Keratinocyte (primary cell): ENCODE measurements at regions not wholly inside any gene's neighbourhood (a gene's known extent, or its start where the extent isn't known, plus 50 kb on each side); places are given as distances from the start of the nearest gene placed in this dataset.

Source experiments
- DNase-seq: peaks from one replicate; pipeline ENCODE4 v3.0.0-alpha.2; 2011; ENCODE audit warnings: low read depth, missing footprints, low spot score
- FAIRE-seq: peaks from 2 replicates; lab custom pipeline; 2011; peaks lifted over from hg19 to GRCh38; lab: Jason Lieb, UNC
- H2AFZ ChIP-seq: 2 replicates; pipeline ENCODE4 v1.6.0; 2012; ENCODE audit warnings: low read length, control low read depth, inconsistent platforms; ENCODE audit not compliant: control insufficient read depth
- H3K27ac ChIP-seq: 2 replicates; pipeline ENCODE4 v1.5.1; 2011; ENCODE audit warnings: low read length; ENCODE audit not compliant: control insufficient read depth, insufficient read depth
- H3K27me3 ChIP-seq: 3 replicates; pipeline ENCODE4 v1.6.0; 2011; ENCODE audit warnings: low read length; ENCODE audit not compliant: control insufficient read depth, insufficient read depth; ENCODE audit errors: extremely low read depth
- H3K36me3 ChIP-seq, 2 experiments: 2 replicates in 1 of 2; 3 replicates in 1 of 2; pipeline ENCODE4 v1.5.1; 2011; ENCODE audit warnings: low read length in 2 of 2, mild to moderate bottlenecking in 1 of 2; ENCODE audit not compliant: control insufficient read depth in 2 of 2, insufficient read depth in 2 of 2; ENCODE audit errors: extremely low read depth in 1 of 2
- H3K4me1 ChIP-seq: 3 replicates; pipeline ENCODE4 v1.5.1; 2011; ENCODE audit warnings: low read length; ENCODE audit not compliant: control insufficient read depth, insufficient read depth; ENCODE audit errors: extremely low read depth
- H3K4me2 ChIP-seq: 3 replicates; pipeline ENCODE4 v1.6.0; 2011; ENCODE audit warnings: low read depth, low read length; ENCODE audit not compliant: control insufficient read depth, insufficient read depth; ENCODE audit errors: extremely low read depth
- H3K4me3 ChIP-seq, 3 experiments: fragments of 200-600 bp in 1 of 3; sonication (generic) in 1 of 3; 2 replicates in 2 of 3; 3 replicates in 1 of 3; pipeline ENCODE4 v1.5.1; 2011 to 2016; ENCODE audit warnings: low read length in 3 of 3, mild to moderate bottlenecking in 3 of 3, control low read depth in 2 of 3, inconsistent platforms in 1 of 3, low read depth in 1 of 3, mixed read lengths in 1 of 3, mixed run types in 1 of 3, moderate library complexity in 1 of 3; ENCODE audit not compliant: control insufficient read depth in 2 of 3, insufficient read depth in 2 of 3; ENCODE audit errors: extremely low read depth in 1 of 3
- H3K79me2 ChIP-seq: 2 replicates; pipeline ENCODE4 v1.6.0; 2012; ENCODE audit warnings: low read length; ENCODE audit not compliant: control insufficient read depth, insufficient read depth
- H3K9ac ChIP-seq: 3 replicates; pipeline ENCODE4 v1.6.0; 2011; ENCODE audit warnings: low read length; ENCODE audit not compliant: control insufficient read depth, insufficient read depth; ENCODE audit errors: extremely low read depth
- H3K9me1 ChIP-seq: 3 replicates; pipeline ENCODE4 v1.6.0; 2011; ENCODE audit warnings: low read length; ENCODE audit not compliant: control insufficient read depth, insufficient read depth; ENCODE audit errors: extremely low read depth
- H3K9me3 ChIP-seq: 2 replicates; pipeline ENCODE4 v1.5.1; 2012; ENCODE audit warnings: low read depth, low read length; ENCODE audit not compliant: control insufficient read depth
- H4K20me1 ChIP-seq: 3 replicates; pipeline ENCODE4 v1.6.0; 2011; ENCODE audit warnings: low read length; ENCODE audit not compliant: control insufficient read depth, insufficient read depth; ENCODE audit errors: extremely low read depth
- EZH2 ChIP-seq: IDR thresholded peaks from one replicate; pipeline ENCODE4 v1.6.1; 2012; ENCODE audit warnings: inconsistent platforms, mild to moderate bottlenecking, low read length, moderate library complexity
- dilution Hi-C: fragments of 300-500 bp; cut with MboI; formaldehyde crosslinking; loops from one replicate; pipeline ENCODE4 v1.7.0; 2020; ENCODE audit warnings: low sequenced_read_pairs; ENCODE audit not compliant: extremely low pct_ligation_motif_present
- TF ChIP-seq, protein P1 (sequence below), 3 experiments: IDR thresholded peaks in 1 of 3; conservative IDR thresholded peaks in 1 of 3; optimal IDR thresholded peaks in 1 of 3; 2 replicates in 2 of 3; 3 replicates in 1 of 3; pipeline versions ENCODE3 to v1.5.1; 2011; ENCODE audit warnings: low read length in 3 of 3, mild to moderate bottlenecking in 3 of 3, moderate library complexity in 2 of 3, control low read depth in 1 of 3, inconsistent platforms in 1 of 3; ENCODE audit not compliant: insufficient read depth in 2 of 3; ENCODE audit errors: extremely low read depth in 1 of 3

DNA sequence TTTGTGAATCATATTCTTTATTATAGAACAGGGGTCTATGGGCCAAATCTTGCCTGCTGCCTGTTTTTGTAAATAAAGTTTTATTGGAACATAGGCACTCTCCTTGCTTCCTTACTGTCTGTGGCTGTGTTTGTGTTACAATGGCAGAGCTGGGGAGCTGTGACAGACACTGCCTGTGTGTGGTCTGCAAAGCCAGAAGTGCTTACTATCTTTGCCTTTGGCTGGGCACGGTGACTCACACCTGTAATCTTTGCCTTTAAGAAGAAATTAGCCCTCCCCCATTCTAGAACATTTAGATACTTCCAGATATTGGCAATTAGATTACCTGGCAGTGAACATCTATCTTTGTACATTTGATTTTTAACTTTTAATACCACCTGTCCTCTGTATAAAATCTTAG is 308.3 kb downstream of the FOXL1 start:
- Histone ChIP-seq H3K4me3 (no peak overlapping the region), H3K4me1 (no peaks in the 10 kb centered on the region), H3K79me2 (no peaks in the 10 kb centered on the region), H3K36me3 (no peaks in the 10 kb centered on the region), H3K9me1 (no peaks in the 10 kb centered on the region), H3K9me3 (no peaks in the 10 kb centered on the region), H4K20me1 (no peaks in the 10 kb centered on the region), H3K9ac (no peak overlapping the region), H2AFZ (no peak overlapping the region), H3K27ac (no peak overlapping the region), H3K4me2 (no peak overlapping the region), H3K27me3 (peaks cover 11% of the 10 kb centered on the region)
- FAIRE-seq (no peak), DNase-seq (no peak)
- dilution Hi-C loops, result no loop called here
- TF ChIP-seq, protein P1, sequence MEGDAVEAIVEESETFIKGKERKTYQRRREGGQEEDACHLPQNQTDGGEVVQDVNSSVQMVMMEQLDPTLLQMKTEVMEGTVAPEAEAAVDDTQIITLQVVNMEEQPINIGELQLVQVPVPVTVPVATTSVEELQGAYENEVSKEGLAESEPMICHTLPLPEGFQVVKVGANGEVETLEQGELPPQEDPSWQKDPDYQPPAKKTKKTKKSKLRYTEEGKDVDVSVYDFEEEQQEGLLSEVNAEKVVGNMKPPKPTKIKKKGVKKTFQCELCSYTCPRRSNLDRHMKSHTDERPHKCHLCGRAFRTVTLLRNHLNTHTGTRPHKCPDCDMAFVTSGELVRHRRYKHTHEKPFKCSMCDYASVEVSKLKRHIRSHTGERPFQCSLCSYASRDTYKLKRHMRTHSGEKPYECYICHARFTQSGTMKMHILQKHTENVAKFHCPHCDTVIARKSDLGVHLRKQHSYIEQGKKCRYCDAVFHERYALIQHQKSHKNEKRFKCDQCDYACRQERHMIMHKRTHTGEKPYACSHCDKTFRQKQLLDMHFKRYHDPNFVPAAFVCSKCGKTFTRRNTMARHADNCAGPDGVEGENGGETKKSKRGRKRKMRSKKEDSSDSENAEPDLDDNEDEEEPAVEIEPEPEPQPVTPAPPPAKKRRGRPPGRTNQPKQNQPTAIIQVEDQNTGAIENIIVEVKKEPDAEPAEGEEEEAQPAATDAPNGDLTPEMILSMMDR (optimal IDR thresholded peaks at IDR 0.05 in 1 of 3, IDR thresholded peaks at IDR 0.05 in 1 of 3, conservative IDR thresholded peaks at IDR 0.05 in 1 of 3; ENCODE audit: extremely low read depth in 1 of 3, insufficient read depth in 2 of 3, low read length in 3 of 3), result no peak
- TF ChIP-seq EZH2, result no peak

DNA sequence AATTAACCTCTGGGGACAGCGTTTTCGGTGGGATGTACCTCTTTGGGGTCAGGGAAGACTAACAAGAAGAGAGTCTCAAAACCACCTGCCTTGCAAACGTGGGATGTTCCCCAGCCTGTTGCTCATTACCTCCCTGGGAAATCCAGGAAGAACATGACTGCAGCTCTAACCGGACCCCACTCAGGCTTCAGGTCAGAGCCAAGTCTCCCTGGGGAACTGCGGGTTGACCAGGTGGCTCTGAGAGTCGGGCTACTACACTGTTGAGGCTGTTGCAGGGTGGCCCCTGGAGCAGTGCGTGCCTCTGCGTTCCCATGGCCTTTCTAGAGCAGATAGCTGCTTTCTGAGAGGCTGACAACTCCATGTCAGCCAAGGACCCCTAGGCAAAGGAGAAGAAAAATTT is 309.1 kb downstream of the FOXL1 start:
- H3K9me1 ChIP-seq, result no peaks in the 10 kb centered on the region
- H3K27me3 ChIP-seq, result peaks cover 3% of the 10 kb centered on the region
- no peak overlapping the region for H3K4me2 ChIP-seq
- H3K4me3 ChIP-seq, result no peak overlapping the region
- no peaks in the 10 kb centered on the region for H4K20me1 ChIP-seq
- H3K4me1 ChIP-seq, result no peaks in the 10 kb centered on the region
- no peaks in the 10 kb centered on the region for H3K36me3 ChIP-seq
- no peak overlapping the region for H3K27ac ChIP-seq
- no peaks in the 10 kb centered on the region for H3K9me3 ChIP-seq
- DNase-seq (no peak), FAIRE-seq (no peak)
- TF ChIP-seq, protein P1 (optimal IDR thresholded peaks at IDR 0.05 in 1 of 3, IDR thresholded peaks at IDR 0.05 in 1 of 3, conservative IDR thresholded peaks at IDR 0.05 in 1 of 3; ENCODE audit: extremely low read depth in 1 of 3, insufficient read depth in 2 of 3, low read length in 3 of 3), result no peak
- no peak for TF ChIP-seq EZH2
- dilution Hi-C loops, result no loop called here
- no peak overlapping the region for H2AFZ ChIP-seq
- H3K9ac ChIP-seq, result no peak overlapping the region
- H3K79me2 ChIP-seq, result no peaks in the 10 kb centered on the region
